ENCODE measurements at regions not wholly inside any gene's neighbourhood (a gene's known extent, or its start where the extent isn't known, plus 50 kb on each side); places are given as distances from the start of the nearest gene placed in this dataset.

DNA sequence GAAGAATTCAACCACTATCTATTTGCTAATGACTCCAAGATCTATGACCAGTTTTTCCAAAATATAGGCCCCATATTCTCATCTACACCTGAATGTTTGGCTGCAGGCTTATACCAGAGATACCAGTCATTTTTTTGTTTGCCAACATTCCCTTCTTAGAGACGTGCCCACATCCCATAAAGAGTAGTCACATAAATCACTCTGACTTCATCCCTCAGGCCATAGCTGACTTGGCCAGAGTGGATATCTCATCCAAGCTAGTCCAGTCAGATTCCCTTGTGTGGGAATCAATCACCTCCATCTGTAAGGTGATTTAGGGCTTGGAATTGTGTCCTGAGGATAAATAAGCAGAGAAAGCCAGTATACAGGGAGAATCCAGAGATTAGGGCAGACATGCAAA lies 124.3 kb upstream of the SLC24A2 start:
- H3K79me2 ChIP-seq (ENCODE audit: insufficient read depth, low read length) = no peaks in the 10 kb centered on the region
- no peak overlapping the region for H2AFZ ChIP-seq (ENCODE audit: low read length)
- no peak overlapping the region for H3K4me2 ChIP-seq (ENCODE audit: low read length)
- H3K9me2 ChIP-seq (ENCODE audit: low read depth, low read length) = no peaks in the 10 kb centered on the region
- H3K36me3 ChIP-seq (ENCODE audit: insufficient read depth, low read length) = no peaks in the 10 kb centered on the region
- H3K4me1 ChIP-seq (ENCODE audit: insufficient read depth, low read length, severe bottlenecking) = no peaks in the 10 kb centered on the region
- no peak for TF ChIP-seq EZH2 (IDR thresholded peaks at IDR 0.05; ENCODE audit: borderline replicate concordance, low read length)
- TF ChIP-seq, protein P1, sequence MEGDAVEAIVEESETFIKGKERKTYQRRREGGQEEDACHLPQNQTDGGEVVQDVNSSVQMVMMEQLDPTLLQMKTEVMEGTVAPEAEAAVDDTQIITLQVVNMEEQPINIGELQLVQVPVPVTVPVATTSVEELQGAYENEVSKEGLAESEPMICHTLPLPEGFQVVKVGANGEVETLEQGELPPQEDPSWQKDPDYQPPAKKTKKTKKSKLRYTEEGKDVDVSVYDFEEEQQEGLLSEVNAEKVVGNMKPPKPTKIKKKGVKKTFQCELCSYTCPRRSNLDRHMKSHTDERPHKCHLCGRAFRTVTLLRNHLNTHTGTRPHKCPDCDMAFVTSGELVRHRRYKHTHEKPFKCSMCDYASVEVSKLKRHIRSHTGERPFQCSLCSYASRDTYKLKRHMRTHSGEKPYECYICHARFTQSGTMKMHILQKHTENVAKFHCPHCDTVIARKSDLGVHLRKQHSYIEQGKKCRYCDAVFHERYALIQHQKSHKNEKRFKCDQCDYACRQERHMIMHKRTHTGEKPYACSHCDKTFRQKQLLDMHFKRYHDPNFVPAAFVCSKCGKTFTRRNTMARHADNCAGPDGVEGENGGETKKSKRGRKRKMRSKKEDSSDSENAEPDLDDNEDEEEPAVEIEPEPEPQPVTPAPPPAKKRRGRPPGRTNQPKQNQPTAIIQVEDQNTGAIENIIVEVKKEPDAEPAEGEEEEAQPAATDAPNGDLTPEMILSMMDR (IDR thresholded peaks at IDR 0.05; ENCODE audit: low read length) = no peak
- no peak overlapping the region for H3K9ac ChIP-seq (ENCODE audit: low read length)
- H3K9me3 ChIP-seq (ENCODE audit: low read length) = no peaks in the 10 kb centered on the region
- H3K27me3 ChIP-seq (ENCODE audit: insufficient read depth, low read length) = no peaks in the 10 kb centered on the region; the same call in 1 of the 2 replicates
- H3K27ac ChIP-seq (ENCODE audit: low read depth, low read length, poor library complexity, severe bottlenecking) = no peak overlapping the region
- no peaks in the 10 kb centered on the region for H3F3A ChIP-seq (ENCODE audit: insufficient read depth, low read length)
- H4K20me1 ChIP-seq (ENCODE audit: insufficient read depth, low read length) = no peaks in the 10 kb centered on the region
- H3K4me3 ChIP-seq (ENCODE audit: low read depth, low read length, poor library complexity, severe bottlenecking) = no peak overlapping the region

DNA sequence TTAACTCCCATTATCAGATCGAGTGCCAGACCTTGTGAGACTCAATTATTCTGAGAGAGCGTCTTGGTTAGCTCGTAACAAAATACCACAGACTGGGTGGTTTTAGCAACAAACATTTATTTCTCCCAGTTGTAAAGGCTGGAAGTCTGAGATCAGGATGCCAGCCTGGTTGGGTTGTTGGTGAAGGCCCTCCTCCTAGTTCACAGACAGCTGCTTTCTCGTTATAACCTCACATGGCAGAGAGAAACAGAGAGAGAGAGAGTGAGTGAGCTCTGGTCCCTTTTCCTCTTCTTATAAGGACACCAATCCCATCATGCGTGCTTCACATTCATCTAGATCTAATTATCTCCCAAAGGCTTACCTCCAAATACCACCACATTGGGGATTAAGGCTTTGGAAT lies 114.2 kb upstream of the SLC24A2 start:
- Histone ChIP-seq H4K20me1 (ENCODE audit: insufficient read depth, low read length) (no peaks in the 10 kb centered on the region), H2AFZ (ENCODE audit: low read length) (no peak overlapping the region), H3F3A (ENCODE audit: insufficient read depth, low read length) (no peaks in the 10 kb centered on the region), H3K9ac (ENCODE audit: low read length) (no peak overlapping the region), H3K27me3 (ENCODE audit: insufficient read depth, low read length) (no peaks in the 10 kb centered on the region), H3K9me2 (ENCODE audit: low read depth, low read length) (no peaks in the 10 kb centered on the region), H3K36me3 (ENCODE audit: insufficient read depth, low read length) (no peaks in the 10 kb centered on the region), H3K4me2 (ENCODE audit: low read length) (no peak overlapping the region), H3K27ac (ENCODE audit: low read depth, low read length, poor library complexity, severe bottlenecking) (no peak overlapping the region), H3K79me2 (ENCODE audit: insufficient read depth, low read length) (no peaks in the 10 kb centered on the region), H3K4me3 (ENCODE audit: low read depth, low read length, poor library complexity, severe bottlenecking) (no peak overlapping the region), H3K4me1 (ENCODE audit: insufficient read depth, low read length, severe bottlenecking) (no peaks in the 10 kb centered on the region), H3K9me3 (ENCODE audit: low read length) (no peaks in the 10 kb centered on the region)
- no peak for TF ChIP-seq EZH2 (IDR thresholded peaks at IDR 0.05; ENCODE audit: borderline replicate concordance, low read length)
- TF ChIP-seq, protein P1 (IDR thresholded peaks at IDR 0.05; ENCODE audit: low read length) = no peak

DNA sequence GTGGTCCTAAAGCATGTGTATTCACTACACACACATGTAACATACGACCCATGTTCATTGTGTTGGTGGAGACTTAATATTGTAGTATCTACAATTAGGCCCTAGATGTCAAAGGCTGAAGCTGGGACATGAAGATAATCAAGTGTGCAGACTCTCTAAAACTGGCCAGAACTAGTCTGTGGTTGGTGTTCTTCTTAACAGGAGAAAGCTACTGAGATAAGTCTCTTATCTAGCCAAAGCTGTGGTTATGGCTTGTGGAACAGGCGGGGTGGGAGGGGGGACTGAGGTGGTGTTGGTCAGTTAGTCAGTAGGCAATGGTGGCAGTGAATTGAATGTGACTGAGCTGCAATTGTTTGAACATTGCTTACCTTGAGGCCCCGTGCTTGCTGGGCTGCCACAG lies 112.7 kb upstream of the SLC24A2 start:
- TF ChIP-seq EZH2 (IDR thresholded peaks at IDR 0.05; ENCODE audit: borderline replicate concordance, low read length) = no peak
- TF ChIP-seq, protein P1 (IDR thresholded peaks at IDR 0.05; ENCODE audit: low read length) = no peak
- H3K36me3 ChIP-seq (ENCODE audit: insufficient read depth, low read length) = no peaks in the 10 kb centered on the region
- no peaks in the 10 kb centered on the region for H3K27me3 ChIP-seq (ENCODE audit: insufficient read depth, low read length)
- H3K9ac ChIP-seq (ENCODE audit: low read length) = no peak overlapping the region
- no peaks in the 10 kb centered on the region for H3K79me2 ChIP-seq (ENCODE audit: insufficient read depth, low read length)
- no peak overlapping the region for H2AFZ ChIP-seq (ENCODE audit: low read length)
- no peaks in the 10 kb centered on the region for H3F3A ChIP-seq (ENCODE audit: insufficient read depth, low read length)
- H3K27ac ChIP-seq (ENCODE audit: low read depth, low read length, poor library complexity, severe bottlenecking) = no peak overlapping the region
- H4K20me1 ChIP-seq (ENCODE audit: insufficient read depth, low read length) = no peaks in the 10 kb centered on the region
- H3K4me1 ChIP-seq (ENCODE audit: insufficient read depth, low read length, severe bottlenecking) = no peaks in the 10 kb centered on the region
- H3K4me2 ChIP-seq (ENCODE audit: low read length) = no peak overlapping the region
- no peak overlapping the region for H3K4me3 ChIP-seq (ENCODE audit: low read depth, low read length, poor library complexity, severe bottlenecking)
- no peaks in the 10 kb centered on the region for H3K9me3 ChIP-seq (ENCODE audit: low read length)
- no peaks in the 10 kb centered on the region for H3K9me2 ChIP-seq (ENCODE audit: low read depth, low read length)
